Peyer's patch (tissue), 4 donors: ENCODE measurements at regions not wholly inside any gene's neighbourhood (a gene's known extent, or its start where the extent isn't known, plus 50 kb on each side); places are given as distances from the start of the nearest gene placed in this dataset.

Experiments
- POLR2A ChIP-seq, 2 donors: fragments of 450-650 bp; IDR thresholded peaks; one replicate each; pipeline ENCODE4 v1.5.1; 2017; ENCODE audit warnings: antibody characterized with exemption in 2 of 2, mild to moderate bottlenecking in 2 of 2, moderate library complexity in 2 of 2
- TF ChIP-seq, protein P1 (sequence below), 6 experiments: fragments of 450-650 bp in 4 of 6; fragments of 200-600 bp in 2 of 6; sonication (generic) in 1 of 6; IDR thresholded peaks; one replicate each; pipeline ENCODE4 v1.5.1; 2017 to 2019; ENCODE audit warnings: antibody characterized with exemption in 6 of 6, mild to moderate bottlenecking in 3 of 6, moderate library complexity in 1 of 6

DNA sequence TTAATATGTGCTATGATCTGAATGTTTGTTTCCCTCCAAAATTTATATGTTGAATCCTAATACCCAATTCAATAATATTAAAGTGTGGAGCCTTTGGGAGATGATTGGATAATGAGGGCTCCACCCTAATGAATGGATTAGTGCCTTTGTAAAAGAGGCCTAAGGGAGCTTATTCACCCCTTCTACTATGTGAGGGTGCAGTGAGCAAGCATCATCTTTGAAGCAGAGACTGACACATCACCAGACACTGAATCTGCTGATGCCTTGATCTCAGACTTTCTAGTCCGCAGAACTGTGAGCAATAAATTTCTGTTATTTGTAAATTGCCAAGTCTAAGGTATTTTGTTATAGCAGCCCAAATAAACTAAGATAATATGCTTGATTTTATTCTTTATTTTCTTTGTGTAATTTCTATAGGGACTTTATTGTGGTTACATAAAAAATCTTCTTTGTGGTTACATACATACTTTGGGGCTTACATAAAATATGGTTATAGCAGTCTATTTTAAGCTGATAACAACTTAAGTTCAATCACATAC, 131.1 kb upstream of the SLC38A2 start:
- no peak for TF ChIP-seq POLR2A (IDR thresholded peaks at IDR 0.05)
- TF ChIP-seq, protein P1, sequence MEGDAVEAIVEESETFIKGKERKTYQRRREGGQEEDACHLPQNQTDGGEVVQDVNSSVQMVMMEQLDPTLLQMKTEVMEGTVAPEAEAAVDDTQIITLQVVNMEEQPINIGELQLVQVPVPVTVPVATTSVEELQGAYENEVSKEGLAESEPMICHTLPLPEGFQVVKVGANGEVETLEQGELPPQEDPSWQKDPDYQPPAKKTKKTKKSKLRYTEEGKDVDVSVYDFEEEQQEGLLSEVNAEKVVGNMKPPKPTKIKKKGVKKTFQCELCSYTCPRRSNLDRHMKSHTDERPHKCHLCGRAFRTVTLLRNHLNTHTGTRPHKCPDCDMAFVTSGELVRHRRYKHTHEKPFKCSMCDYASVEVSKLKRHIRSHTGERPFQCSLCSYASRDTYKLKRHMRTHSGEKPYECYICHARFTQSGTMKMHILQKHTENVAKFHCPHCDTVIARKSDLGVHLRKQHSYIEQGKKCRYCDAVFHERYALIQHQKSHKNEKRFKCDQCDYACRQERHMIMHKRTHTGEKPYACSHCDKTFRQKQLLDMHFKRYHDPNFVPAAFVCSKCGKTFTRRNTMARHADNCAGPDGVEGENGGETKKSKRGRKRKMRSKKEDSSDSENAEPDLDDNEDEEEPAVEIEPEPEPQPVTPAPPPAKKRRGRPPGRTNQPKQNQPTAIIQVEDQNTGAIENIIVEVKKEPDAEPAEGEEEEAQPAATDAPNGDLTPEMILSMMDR (IDR thresholded peaks at IDR 0.05), result no peak
